ENCODE measurements at regions not wholly inside any gene's neighbourhood (a gene's known extent, or its start where the extent isn't known, plus 50 kb on each side); places are given as distances from the start of the nearest gene placed in this dataset.

DNA sequence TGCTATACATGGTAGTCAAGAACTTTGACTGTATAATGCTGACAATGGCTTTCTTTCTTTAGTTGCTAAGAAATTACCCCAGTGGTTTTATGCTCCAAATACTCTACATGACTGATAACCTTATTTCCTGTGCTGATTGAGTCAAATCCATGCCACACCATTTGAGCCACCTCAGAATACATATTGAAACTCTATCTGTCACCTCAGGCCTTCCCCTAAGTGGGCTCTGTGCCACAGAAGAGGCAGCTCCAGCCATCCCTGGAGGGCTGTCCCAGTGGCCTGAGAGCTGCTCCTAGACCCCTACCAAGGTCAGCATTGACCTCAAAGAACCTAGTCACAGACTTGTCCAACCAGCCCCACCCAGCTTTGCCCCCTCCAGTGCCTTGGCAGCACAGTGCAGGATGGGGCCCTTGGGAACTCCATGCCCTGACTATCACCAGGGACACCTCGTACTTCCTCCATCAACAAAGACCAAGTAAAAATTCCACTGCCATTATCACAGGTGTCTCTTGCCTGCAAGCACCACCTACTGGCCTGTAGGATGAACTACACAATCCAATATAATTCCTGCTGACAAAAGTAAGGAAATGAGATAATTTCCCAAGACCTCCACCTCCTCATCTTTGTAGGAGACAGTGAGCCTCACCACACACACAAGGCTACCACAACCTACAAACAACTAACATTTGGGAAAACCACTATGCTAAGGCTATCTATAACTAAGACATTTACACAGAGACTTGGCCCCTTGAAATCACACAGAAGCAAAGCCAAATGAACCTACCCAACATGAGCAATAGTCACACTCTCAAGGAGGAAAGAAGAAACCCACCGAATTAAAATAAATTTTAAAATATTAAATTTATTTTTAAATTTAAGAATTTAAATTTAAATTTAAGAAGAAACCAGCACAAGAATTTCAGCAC lies 239.9 kb downstream of the NKX6-1 start:
- no peaks in the 10 kb centered on the region for H3K27me3 ChIP-seq (ENCODE audit: control insufficient read depth, insufficient read depth, low read length)
- no peaks in the 10 kb centered on the region for H3K4me1 ChIP-seq (ENCODE audit: control insufficient read depth, insufficient read depth, low read length)
- DNase-seq (ENCODE audit: low read depth, low spot score) (peak; percentile 10), ATAC-seq (no peak)
- ChIA-PET CTCF (no interaction called here), POLR2A (no interaction called here)
- H3K9me3 ChIP-seq (ENCODE audit: control insufficient read depth, insufficient read depth, low read depth, low read length) = 0 out of 2 replicates have a peak, but pooled peaks cover 3% of the 10 kb centered on the region
- H3K4me3 ChIP-seq (ENCODE audit: low read depth in 2 of 2, low read length in 2 of 2) = no peak overlapping the region
- BruUV-seq (replicated peaks) = no TSS peak
- H3K27ac ChIP-seq (ENCODE audit: low read length) = no peak overlapping the region
- H3K36me3 ChIP-seq (ENCODE audit: control insufficient read depth, insufficient read depth, low read length) = no peaks in the 10 kb centered on the region
- intact Hi-C loops (cut with micrococcal nuclease; ENCODE audit: unreplicated experiment) = no loop called here
- TF ChIP-seq, protein P1, sequence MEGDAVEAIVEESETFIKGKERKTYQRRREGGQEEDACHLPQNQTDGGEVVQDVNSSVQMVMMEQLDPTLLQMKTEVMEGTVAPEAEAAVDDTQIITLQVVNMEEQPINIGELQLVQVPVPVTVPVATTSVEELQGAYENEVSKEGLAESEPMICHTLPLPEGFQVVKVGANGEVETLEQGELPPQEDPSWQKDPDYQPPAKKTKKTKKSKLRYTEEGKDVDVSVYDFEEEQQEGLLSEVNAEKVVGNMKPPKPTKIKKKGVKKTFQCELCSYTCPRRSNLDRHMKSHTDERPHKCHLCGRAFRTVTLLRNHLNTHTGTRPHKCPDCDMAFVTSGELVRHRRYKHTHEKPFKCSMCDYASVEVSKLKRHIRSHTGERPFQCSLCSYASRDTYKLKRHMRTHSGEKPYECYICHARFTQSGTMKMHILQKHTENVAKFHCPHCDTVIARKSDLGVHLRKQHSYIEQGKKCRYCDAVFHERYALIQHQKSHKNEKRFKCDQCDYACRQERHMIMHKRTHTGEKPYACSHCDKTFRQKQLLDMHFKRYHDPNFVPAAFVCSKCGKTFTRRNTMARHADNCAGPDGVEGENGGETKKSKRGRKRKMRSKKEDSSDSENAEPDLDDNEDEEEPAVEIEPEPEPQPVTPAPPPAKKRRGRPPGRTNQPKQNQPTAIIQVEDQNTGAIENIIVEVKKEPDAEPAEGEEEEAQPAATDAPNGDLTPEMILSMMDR (IDR thresholded peaks at IDR 0.05) = peak; percentile 68
- TF ChIP-seq, protein P2, sequence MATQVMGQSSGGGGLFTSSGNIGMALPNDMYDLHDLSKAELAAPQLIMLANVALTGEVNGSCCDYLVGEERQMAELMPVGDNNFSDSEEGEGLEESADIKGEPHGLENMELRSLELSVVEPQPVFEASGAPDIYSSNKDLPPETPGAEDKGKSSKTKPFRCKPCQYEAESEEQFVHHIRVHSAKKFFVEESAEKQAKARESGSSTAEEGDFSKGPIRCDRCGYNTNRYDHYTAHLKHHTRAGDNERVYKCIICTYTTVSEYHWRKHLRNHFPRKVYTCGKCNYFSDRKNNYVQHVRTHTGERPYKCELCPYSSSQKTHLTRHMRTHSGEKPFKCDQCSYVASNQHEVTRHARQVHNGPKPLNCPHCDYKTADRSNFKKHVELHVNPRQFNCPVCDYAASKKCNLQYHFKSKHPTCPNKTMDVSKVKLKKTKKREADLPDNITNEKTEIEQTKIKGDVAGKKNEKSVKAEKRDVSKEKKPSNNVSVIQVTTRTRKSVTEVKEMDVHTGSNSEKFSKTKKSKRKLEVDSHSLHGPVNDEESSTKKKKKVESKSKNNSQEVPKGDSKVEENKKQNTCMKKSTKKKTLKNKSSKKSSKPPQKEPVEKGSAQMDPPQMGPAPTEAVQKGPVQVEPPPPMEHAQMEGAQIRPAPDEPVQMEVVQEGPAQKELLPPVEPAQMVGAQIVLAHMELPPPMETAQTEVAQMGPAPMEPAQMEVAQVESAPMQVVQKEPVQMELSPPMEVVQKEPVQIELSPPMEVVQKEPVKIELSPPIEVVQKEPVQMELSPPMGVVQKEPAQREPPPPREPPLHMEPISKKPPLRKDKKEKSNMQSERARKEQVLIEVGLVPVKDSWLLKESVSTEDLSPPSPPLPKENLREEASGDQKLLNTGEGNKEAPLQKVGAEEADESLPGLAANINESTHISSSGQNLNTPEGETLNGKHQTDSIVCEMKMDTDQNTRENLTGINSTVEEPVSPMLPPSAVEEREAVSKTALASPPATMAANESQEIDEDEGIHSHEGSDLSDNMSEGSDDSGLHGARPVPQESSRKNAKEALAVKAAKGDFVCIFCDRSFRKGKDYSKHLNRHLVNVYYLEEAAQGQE (IDR thresholded peaks at IDR 0.05; ENCODE audit: insufficient read depth in 1 of 2, low read depth in 2 of 2, low read length in 1 of 2) = no peak
- in situ Hi-C loops (cut with HindIII; ENCODE audit: low pct_unique_long_range_greater_than_20kb, low sequenced_read_pairs) = no loop called here

- Histone ChIP-seq H3K36me3 (ENCODE audit: control insufficient read depth, insufficient read depth, low read length) (no peaks in the 10 kb centered on the region), H3K27me3 (ENCODE audit: control insufficient read depth, insufficient read depth, low read length) (no peaks in the 10 kb centered on the region), H3K4me1 (ENCODE audit: control insufficient read depth, insufficient read depth, low read length) (no peaks in the 10 kb centered on the region), H3K27ac (ENCODE audit: low read length) (no peak overlapping the region), H3K4me3 (ENCODE audit: low read depth in 2 of 2, low read length in 2 of 2) (no peak overlapping the region), H3K9me3 (ENCODE audit: control insufficient read depth, insufficient read depth, low read depth, low read length) (no peaks in the 10 kb centered on the region)
- intact Hi-C loops (cut with micrococcal nuclease; ENCODE audit: unreplicated experiment) (no loop called here), in situ Hi-C loops (cut with HindIII; ENCODE audit: low pct_unique_long_range_greater_than_20kb, low sequenced_read_pairs) (no loop called here)
- ATAC-seq = no peak
- ChIA-PET CTCF (no interaction called here), POLR2A (no interaction called here)
- BruUV-seq (replicated peaks) = no TSS peak
- TF ChIP-seq, protein P2 (IDR thresholded peaks at IDR 0.05; ENCODE audit: insufficient read depth in 1 of 2, low read depth in 2 of 2, low read length in 1 of 2) = no peak
- TF ChIP-seq TCF7L2 (IDR thresholded peaks at IDR 0.05; ENCODE audit: low read depth, low read length) (no peak), POLR2AphosphoS5 (IDR thresholded peaks at IDR 0.05; ENCODE audit: low read depth, low read length) (no peak), SIN3A (IDR thresholded peaks at IDR 0.05; ENCODE audit: borderline replicate concordance, insufficient read depth, low read depth, low read length) (no peak)
- TF ChIP-seq, protein P1 (IDR thresholded peaks at IDR 0.05) = no peak
- no peak for DNase-seq (ENCODE audit: low read depth, low spot score)
Observed at GRCh38 chr4:84254537-84254936, 244.6 kb downstream of the NKX6-1 start.
